ENCODE measurements at regions not wholly inside any gene's neighbourhood (a gene's known extent, or its start where the extent isn't known, plus 50 kb on each side); places are given as distances from the start of the nearest gene placed in this dataset.

- H3K27me3 Mint-ChIP-seq (ENCODE audit: insufficient read depth, low read depth, poor library complexity), result peaks cover 5% of the 10 kb centered on the region
- no peak overlapping the region for H3K27ac ChIP-seq (ENCODE audit: low read depth)
- no peak for TF ChIP-seq POLR2AphosphoS5 (IDR thresholded peaks at IDR 0.05; ENCODE audit: low read depth)
- no peak for TF ChIP-seq CREB1 (CRISPR knock-in tag; IDR thresholded peaks at IDR 0.05; ENCODE audit: low read depth)
- TF ChIP-seq EZH2 (IDR thresholded peaks at IDR 0.05; ENCODE audit: low read depth, unreplicated experiment), result no peak
- TF ChIP-seq REST (IDR thresholded peaks at IDR 0.05; ENCODE audit: unreplicated experiment), result no peak
- no peak for TF ChIP-seq ZNF114 (CRISPR knock-in tag; IDR thresholded peaks at IDR 0.05)
- TF ChIP-seq NANOG (IDR thresholded peaks at IDR 0.05; ENCODE audit: borderline replicate concordance), result no peak
- TF ChIP-seq STAT1 (IDR thresholded peaks at IDR 0.05; ENCODE audit: unreplicated experiment), result no peak
- no peak for TF ChIP-seq JUNB (IDR thresholded peaks at IDR 0.05; ENCODE audit: unreplicated experiment)
- TF ChIP-seq EZH2phosphoT487 (IDR thresholded peaks at IDR 0.05; ENCODE audit: unreplicated experiment), result no peak
- TF ChIP-seq ETS1 (IDR thresholded peaks at IDR 0.05), result no peak
- TF ChIP-seq CTCF (conservative IDR thresholded peaks at IDR 0.05; ENCODE audit: low read depth in 2 of 2), result no peak
- TF ChIP-seq ZNF462 (CRISPR knock-in tag; IDR thresholded peaks at IDR 0.05), result no peak
- TF ChIP-seq ZNF331 (CRISPR knock-in tag; IDR thresholded peaks at IDR 0.05; ENCODE audit: low read depth), result no peak
- no peaks in the 10 kb centered on the region for H3K4me1 ChIP-seq (ENCODE audit: insufficient read depth)
- ATAC-seq (no peak), DNase-seq (ENCODE audit: low spot score) (no peak)
- H3K4me2 ChIP-seq, result no peak overlapping the region
- peaks cover 4% of the 10 kb centered on the region; the same call in 2 of the 3 replicates for H3K36me3 Mint-ChIP-seq (ENCODE audit: low read depth)
- H3K27me3 ChIP-seq (ENCODE audit: insufficient read depth), result no peaks in the 10 kb centered on the region
- no peak overlapping the region for H3K4me3 ChIP-seq
- no peak overlapping the region for H3K27ac Mint-ChIP-seq
- H3K4me3 Mint-ChIP-seq, result no peak overlapping the region
- no peaks in the 10 kb centered on the region for H3K36me3 ChIP-seq (ENCODE audit: insufficient read depth)
- no peaks in the 10 kb centered on the region; the same call in 2 of the 3 replicates for H3K9me3 Mint-ChIP-seq
- H3K9me2 ChIP-seq (ENCODE audit: insufficient read depth), result peaks cover 11% of the 10 kb centered on the region
- no peaks in the 10 kb centered on the region for H3K79me2 ChIP-seq (replicated peaks; ENCODE audit: insufficient read depth)
- no peak overlapping the region for H2AFZ ChIP-seq
- H3K4me1 Mint-ChIP-seq, result peaks cover 3% of the 10 kb centered on the region; the same call in 2 of the 3 replicates
- H3F3A ChIP-seq (replicated peaks; ENCODE audit: low read depth), result no peaks in the 10 kb centered on the region
- H4K20me1 ChIP-seq (replicated peaks; ENCODE audit: insufficient read depth), result no peaks in the 10 kb centered on the region
These were observed 196.7 kb downstream of the FOXO1 start for GRCh38 chr13:40469581-40470310.

All from GM23338 (cell line).